ENCODE measurements at regions not wholly inside any gene's neighbourhood (a gene's known extent, or its start where the extent isn't known, plus 50 kb on each side); places are given as distances from the start of the nearest gene placed in this dataset.

- ChIA-PET RAD21 (ENCODE audit: unreplicated experiment) (no interaction called here), POLR2A (interaction anchor here (0.6 kb wide), 1 partner anchor 68 kb away, joined by 5 read pairs; no protein-coding TSS in a partner anchor), SMC1A (ENCODE audit: uncharacterized antibody, unreplicated experiment) (no interaction called here), CTCF (no interaction called here)
- H3K27me3 ChIP-seq (replicated peaks in 1 of 2; ENCODE audit: control insufficient read depth in 2 of 2, insufficient read depth in 2 of 2, low read length in 1 of 2), result no peaks in the 10 kb centered on the region; a peak in 3 of 4 replicates
- no peak for ATAC-seq
- 26% methylated on average over 3 of the region's 3 CpGs for WGBS (ENCODE audit: insufficient coverage, insufficient replicate concordance, low lambda C conversion rate, missing lambda C conversion rate)
- intact Hi-C loops (cut with micrococcal nuclease; ENCODE audit: unreplicated experiment), result no loop called here
- H3K9me3 ChIP-seq (replicated peaks; ENCODE audit: control insufficient read depth, insufficient read depth, low read length), result no peaks in the 10 kb centered on the region
- H3K79me2 ChIP-seq (ENCODE audit: control insufficient read depth, insufficient read depth, low read length), result no peaks in the 10 kb centered on the region
- H3K9ac ChIP-seq (ENCODE audit: control insufficient read depth, insufficient read depth, low read length), result no peak overlapping the region
- H3K27ac ChIP-seq (ENCODE audit: control insufficient read depth, insufficient read depth), result no peak overlapping the region
- FAIRE-seq, result no peak
- H2AFZ ChIP-seq (ENCODE audit: control insufficient read depth, low read depth, low read length), result no peak overlapping the region
- no peaks in the 10 kb centered on the region for H3K36me3 ChIP-seq (ENCODE audit: control insufficient read depth in 2 of 2, insufficient read depth in 2 of 2, low read length in 1 of 2)
- no peaks in the 10 kb centered on the region for H3K4me1 ChIP-seq (ENCODE audit: control insufficient read depth, insufficient read depth, low read length)
- H3K4me3 ChIP-seq, result no peak overlapping the region
- H4K20me1 ChIP-seq (ENCODE audit: control insufficient read depth, insufficient read depth), result no peaks in the 10 kb centered on the region
- no peak for TF ChIP-seq ZNF687 (IDR thresholded peaks at IDR 0.05)
- no peak for TF ChIP-seq ZBTB33 (IDR thresholded peaks at IDR 0.05)
- no peak for TF ChIP-seq CTCF (IDR thresholded peaks at IDR 0.05 in 2 of 3, conservative IDR thresholded peaks at IDR 0.05 in 1 of 3; ENCODE audit: control insufficient read depth in 2 of 3, extremely low read depth in 1 of 3, insufficient read depth in 1 of 3, low read depth in 3 of 3, low read length in 3 of 3)
- no peak for TF ChIP-seq HSF1 (IDR thresholded peaks at IDR 0.05; ENCODE audit: low read depth, low read length)
- TF ChIP-seq YBX1 (IDR thresholded peaks at IDR 0.05), result no peak
- no peak for TF ChIP-seq NBN (IDR thresholded peaks at IDR 0.05)
- no peak overlapping the region for H3K4me2 ChIP-seq (ENCODE audit: control insufficient read depth, insufficient read depth)
- DNase-seq (ENCODE audit: low read depth, low spot score), result no peak
- in situ Hi-C loops (cut with MboI), result no loop called here
- BruUV-seq (replicated peaks), result no TSS peak
These were observed 364.8 kb upstream of the ESRRG start for GRCh38 chr1:217088011-217088410.

Data from GM12878 (cell line).